Heart left ventricle (tissue), 16 donors: ENCODE measurements at regions not wholly inside any gene's neighbourhood (a gene's known extent, or its start where the extent isn't known, plus 50 kb on each side); places are given as distances from the start of the nearest gene placed in this dataset.
"Not testable (repeated sequence)": the region's sequence is repeated elsewhere in the genome, so short reads cannot be mapped to it uniquely, and the experiment has no call there.

ENCODE experiments used
- ATAC-seq, 4 donors: fragments of 200-7000 bp; cut with Tn5 transposase; one replicate each; pipeline ENCODE4 v1.9.1; 2020 to 2022; ENCODE audit warnings: moderate library complexity in 4 of 4, mild to moderate bottlenecking in 3 of 4, moderate number of reproducible peaks in 1 of 4
- DNase-seq, 5 donors: peaks; one replicate each; pipeline ENCODE4 v3.0.0-alpha.2; 2020
- H3K27ac ChIP-seq, 12 donors: fragments of 200-600 bp; sonication (generic) in 4 of 12; one replicate each; pipeline versions ENCODE4 v1.5.0 to v1.8.0; 2016 to 2022; ENCODE audit warnings: mild to moderate bottlenecking in 2 of 12
- H3K27me3 ChIP-seq, 9 donors: fragments of 200-600 bp; sonication (generic) in 2 of 9; one replicate each; pipeline versions ENCODE4 v1.5.1 to v1.8.0; 2016 to 2022; ENCODE audit warnings: mild to moderate bottlenecking in 3 of 9
- H3K36me3 ChIP-seq, 9 donors: fragments of 200-600 bp; sonication (generic) in 2 of 9; one replicate each; pipeline versions ENCODE4 v1.5.0 to v1.8.0; 2018 to 2022; ENCODE audit warnings: mild to moderate bottlenecking in 2 of 9
- H3K4me1 ChIP-seq, 12 donors: fragments of 200-600 bp; sonication (generic) in 4 of 12; one replicate each; pipeline versions ENCODE4 v1.5.0 to v1.8.0; 2016 to 2022; ENCODE audit warnings: mild to moderate bottlenecking in 3 of 12
- H3K4me3 ChIP-seq, 12 donors: fragments of 200-600 bp; sonication (generic) in 4 of 12; one replicate each; pipeline versions ENCODE4 v1.5.0 to v1.8.0; 2017 to 2022; ENCODE audit warnings: mild to moderate bottlenecking in 9 of 12, moderate library complexity in 4 of 12
- H3K9me3 ChIP-seq, 12 donors: fragments of 200-600 bp; sonication (generic) in 4 of 12; one replicate each; pipeline versions ENCODE4 v1.5.0 to v1.8.0; 2016 to 2022; ENCODE audit warnings: mild to moderate bottlenecking in 1 of 12
- CTCF ChIP-seq, 12 donors: fragments of 200-600 bp; sonication (generic) in 4 of 12; IDR thresholded peaks; one replicate each; pipeline versions ENCODE4 v1.5.0 to v1.8.0; 2018 to 2022; ENCODE audit warnings: antibody characterized with exemption in 12 of 12, mild to moderate bottlenecking in 5 of 12
- POLR2A ChIP-seq, 2 donors: fragments of 450-650 bp; IDR thresholded peaks; one replicate each; pipeline ENCODE4 v1.6.1; 2017; ENCODE audit warnings: antibody characterized with exemption in 2 of 2, mild to moderate bottlenecking in 2 of 2, moderate library complexity in 2 of 2
- WGBS, 4 donors: extraction: QIAGEN DNeasy Blood & Tissue Kit in 2 of 4; methylation state at CpG; one replicate each; pipeline versions ENCODE4 v1.1.5 to v1.1.7; 2013 to 2018; 5-methylcytosine and 5-hydroxymethylcytosine counted together
- intact Hi-C, 10 donors: fragments of 100-400 bp; cut with DNase I; formaldehyde crosslinking; loops; one replicate each; pipeline versions ENCODE4 v1.11.1 to v1.14.2; 2022
- donor health status: ischemic (EF 13 %, LVEDD 7.1; RV severe dilation, severe dysfunction).
- donor health status: healthy with polysubstance abuse.
- donor health status: DM: no; HTN: yes; CAD: no.
- donor health status: DM: no; HTN: no; CAD: no.
- donor health status: ischemic (EF 25% LVEDD 6.9; RV normal size, moderate dysfunction).
- donor health status: ischemic (EF 25% LVEDD 5.7; RV mildly dilated, moderate dysfunction).
- donor health status: healthy.
- donor health status: DM: yes; HTN: yes; CAD: no.
- donor health status: ischemic (EF 35%, LVEDD 5.7; RV mildly dilated, moderate dysfunction).
- donor health status: nonischemic (EF 11% LVEDD 7.7; RV severe dilation, severe dysfunction).
- donor health status: DM: yes; HTN: yes; CAD: no.
- donor health status: PGD.
- donor health status: ischemic (EF 29% LVEDD 5.4; RV normal size, mild dysfunction).
- donor health status: nonischemic (EF 23%, LVEDD 6.1; RV moderate dilation, normal function).

GRCh38 chr10:33476757-33477273 is 142.3 kb upstream of the NRP1 start:
- TF ChIP-seq POLR2A (IDR thresholded peaks at IDR 0.05) (no peak), CTCF (IDR thresholded peaks at IDR 0.05) (no peak)
- H3K36me3 ChIP-seq: no peaks in the 10 kb centered on the region
- no peaks in the 10 kb centered on the region for H3K27me3 ChIP-seq
- WGBS, 4 donors: 88 to 92% (median 89%) methylated on average over 13 of the region's 13 CpGs
- peak in 3 of 4 donors; percentile 83 to 88 (median 85) for ATAC-seq
- intact Hi-C loops: no loop called here
- peak in 4 of 5 donors; percentile 16 to 47 (median 38) for DNase-seq
- peaks cover 0 to 2% (median 0%) of the 10 kb centered on the region in 12 donors for H3K9me3 ChIP-seq
- H3K4me1 ChIP-seq: peaks cover 0 to 6% (median 0%) of the 10 kb centered on the region in 12 donors
- no peak overlapping the region for H3K4me3 ChIP-seq
- H3K27ac ChIP-seq: no peak overlapping the region

GRCh38 chr10:33473688-33474087 is 139.2 kb upstream of the NRP1 start:
- Histone ChIP-seq H3K9me3 (no peaks in the 10 kb centered on the region), H3K4me1 (peaks cover 0 to 6% (median 0%) of the 10 kb centered on the region in 12 donors), H3K27me3 (no peaks in the 10 kb centered on the region), H3K27ac (no peak overlapping the region), H3K36me3 (no peaks in the 10 kb centered on the region), H3K4me3 (no peak overlapping the region)
- ATAC-seq: no peak
- no peak for DNase-seq
- intact Hi-C loops: no loop called here
- WGBS, 4 donors: 91 to 96% (median 95%) methylated on average over 3 of the region's 3 CpGs
- TF ChIP-seq CTCF (IDR thresholded peaks at IDR 0.05) (no peak), POLR2A (IDR thresholded peaks at IDR 0.05) (no peak)

- DNase-seq, H3K9me3 ChIP-seq, H3K4me3 ChIP-seq, ATAC-seq, H3K36me3 ChIP-seq, H3K27me3 ChIP-seq, H3K27ac ChIP-seq, H3K4me1 ChIP-seq: not testable (repeated sequence)
- 90 to 95% (median 94%) methylated on average over 10 to 28 of the region's 28 CpGs for WGBS, 4 donors
- intact Hi-C loops: loop anchor here in 3 of 10 donors (10.0 kb wide), 2 partner anchors 123 to 133 kb away; partner anchors contain the start of gene NRP1 (in 1 of the 3)
These were observed 133.5 kb upstream of the NRP1 start for GRCh38 chr10:33468006-33468405.

DNA sequence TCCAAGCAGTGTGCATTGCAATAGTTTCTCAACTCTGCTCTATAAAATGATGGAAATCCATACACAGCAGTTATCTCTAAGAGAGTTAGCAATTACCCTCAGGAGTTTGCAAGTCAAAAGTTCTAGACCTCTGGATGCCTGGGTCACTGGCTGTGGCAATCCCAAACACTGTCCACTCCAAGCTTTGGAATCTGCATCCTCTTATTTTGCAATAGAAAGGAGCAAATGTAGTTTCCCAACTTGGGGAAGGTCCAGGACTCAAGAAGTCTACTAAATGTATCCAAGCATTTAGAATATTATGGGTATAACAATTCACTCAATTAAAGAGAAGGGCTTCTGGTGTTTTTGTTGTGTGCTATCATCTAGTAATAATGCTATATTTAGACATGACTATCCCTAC is 131.3 kb upstream of the NRP1 start:
- Histone ChIP-seq H3K9me3 (no peaks in the 10 kb centered on the region), H3K4me1 (peaks cover 0 to 21% (median 8%) of the 10 kb centered on the region in 12 donors), H3K27ac (no peak overlapping the region), H3K4me3 (no peak overlapping the region), H3K27me3 (no peaks in the 10 kb centered on the region), H3K36me3 (no peaks in the 10 kb centered on the region)
- ATAC-seq (no peak), DNase-seq (no peak)
- no peak for TF ChIP-seq POLR2A (IDR thresholded peaks at IDR 0.05)
- no peak for TF ChIP-seq CTCF (IDR thresholded peaks at IDR 0.05)
- intact Hi-C loops: loop anchor here in 3 of 10 donors (10.0 kb wide), 2 partner anchors 121 to 131 kb away; partner anchors contain the start of gene NRP1 (in 1 of the 3)

GRCh38 chr10:33463011-33463410 is 128.5 kb upstream of the NRP1 start:
- no peak overlapping the region for H3K27ac ChIP-seq

More at GRCh38 chr10:33463011-33463410, 128.5 kb upstream of the NRP1 start:
- no peaks in the 10 kb centered on the region for H3K27me3 ChIP-seq
- H3K36me3 ChIP-seq: no peaks in the 10 kb centered on the region
- no peaks in the 10 kb centered on the region for H3K9me3 ChIP-seq
- peaks cover 0 to 35% (median 11%) of the 10 kb centered on the region in 12 donors for H3K4me1 ChIP-seq
- H3K4me3 ChIP-seq: no peak overlapping the region
- TF ChIP-seq CTCF (IDR thresholded peaks at IDR 0.05): no peak
- intact Hi-C loops: loop anchor here in 5 of 10 donors (5.0 to 10.0 kb wide), 3 partner anchors 118 to 128 kb away; partner anchors contain the start of gene NRP1 (in 1 of the 5)
- 76 to 90% (median 82%) methylated on average over 4 of the region's 4 CpGs for WGBS, 4 donors
- no peak for DNase-seq
- no peak for ATAC-seq
